Mesothelial cell of epicardium (in vitro differentiated cells): ENCODE measurements at regions not wholly inside any gene's neighbourhood (a gene's known extent, or its start where the extent isn't known, plus 50 kb on each side); places are given as distances from the start of the nearest gene placed in this dataset.

ENCODE experiments used
- DNase-seq, 2 experiments: peaks; one replicate each; pipeline ENCODE4 v3.0.0; 2021; ENCODE audit warnings: low spot score in 2 of 2; ENCODE audit not compliant: unreplicated experiment in 2 of 2
- H3K27ac Mint-ChIP-seq: 2 replicates; pipeline ENCODE4 v1.8.0; 2021; ENCODE audit warnings: mixed read lengths
- H3K27me3 Mint-ChIP-seq: 2 replicates; pipeline ENCODE4 v1.8.0; 2021; ENCODE audit warnings: low read depth, mixed read lengths
- H3K36me3 Mint-ChIP-seq: 2 replicates; pipeline ENCODE4 v1.8.0; 2021; ENCODE audit warnings: mixed read lengths
- H3K4me1 Mint-ChIP-seq: 2 replicates; pipeline ENCODE4 v1.8.0; 2021; ENCODE audit warnings: mixed read lengths
- H3K4me3 Mint-ChIP-seq: 2 replicates; pipeline ENCODE4 v1.8.0; 2021; ENCODE audit warnings: mild to moderate bottlenecking, moderate library complexity, mixed read lengths
- H3K9me3 Mint-ChIP-seq: 2 replicates; pipeline ENCODE4 v1.8.0; 2021; ENCODE audit warnings: mixed read lengths
- CTCF ChIP-seq: fragments of 200-600 bp; sonication (generic); IDR thresholded peaks from one replicate; pipeline ENCODE4 v1.5.0; 2021; ENCODE audit warnings: antibody characterized with exemption; ENCODE audit not compliant: unreplicated experiment

GRCh38 chr15:39283531-39283930 is 297.3 kb upstream of the THBS1 start:
- TF ChIP-seq CTCF = no peak
- Mint-ChIP-seq H3K36me3 (no peaks in the 10 kb centered on the region), H3K4me1 (peaks cover 39% of the 10 kb centered on the region)

GRCh38 chr15:39285071-39285470 is 295.8 kb upstream of the THBS1 start:
- H3K9me3 Mint-ChIP-seq = peaks cover 3% of the 10 kb centered on the region
- H3K27ac Mint-ChIP-seq = peak overlapping the region; percentile 4
- H3K27me3 Mint-ChIP-seq = no peaks in the 10 kb centered on the region
- H3K4me1 Mint-ChIP-seq = peaks cover 39% of the 10 kb centered on the region
- DNase-seq = no peak
- no peaks in the 10 kb centered on the region for H3K36me3 Mint-ChIP-seq
- no peak for TF ChIP-seq CTCF
- no peak overlapping the region for H3K4me3 Mint-ChIP-seq

More at GRCh38 chr15:39283531-39283930, 297.3 kb upstream of the THBS1 start:
- Mint-ChIP-seq H3K27ac (no peak overlapping the region), H3K27me3 (no peaks in the 10 kb centered on the region), H3K4me3 (no peak overlapping the region), H3K9me3 (peaks cover 5% of the 10 kb centered on the region)
- DNase-seq = no peak

GRCh38 chr15:39285663-39286062 is 295.2 kb upstream of the THBS1 start:
- peak overlapping the region; percentile 58 for H3K27ac Mint-ChIP-seq
- no peak for DNase-seq
- H3K9me3 Mint-ChIP-seq = peaks cover 3% of the 10 kb centered on the region
- no peaks in the 10 kb centered on the region for H3K36me3 Mint-ChIP-seq
- no peaks in the 10 kb centered on the region for H3K27me3 Mint-ChIP-seq
- no peak overlapping the region for H3K4me3 Mint-ChIP-seq
- H3K4me1 Mint-ChIP-seq = peaks cover 39% of the 10 kb centered on the region
- TF ChIP-seq CTCF = no peak

GRCh38 chr15:39286706-39287105 is 294.2 kb upstream of the THBS1 start:
- Mint-ChIP-seq H3K27ac (peak overlapping the region; percentile 58), H3K36me3 (no peaks in the 10 kb centered on the region), H3K9me3 (peaks cover 3% of the 10 kb centered on the region), H3K4me1 (peaks cover 39% of the 10 kb centered on the region), H3K4me3 (no peak overlapping the region), H3K27me3 (no peaks in the 10 kb centered on the region)
- TF ChIP-seq CTCF = no peak
- DNase-seq = no peak

GRCh38 chr15:39287322-39288195 is 293.3 kb upstream of the THBS1 start:
- H3K27ac Mint-ChIP-seq = no peak overlapping the region
- H3K27me3 Mint-ChIP-seq = no peaks in the 10 kb centered on the region
- no peak for DNase-seq
- no peak overlapping the region for H3K4me3 Mint-ChIP-seq
- peaks cover 2% of the 10 kb centered on the region for H3K36me3 Mint-ChIP-seq
- no peak for TF ChIP-seq CTCF
- H3K9me3 Mint-ChIP-seq = peaks cover 9% of the 10 kb centered on the region
- H3K4me1 Mint-ChIP-seq = peaks cover 39% of the 10 kb centered on the region
